ENCODE measurements at regions not wholly inside any gene's neighbourhood (a gene's known extent, or its start where the extent isn't known, plus 50 kb on each side); places are given as distances from the start of the nearest gene placed in this dataset.

DNA sequence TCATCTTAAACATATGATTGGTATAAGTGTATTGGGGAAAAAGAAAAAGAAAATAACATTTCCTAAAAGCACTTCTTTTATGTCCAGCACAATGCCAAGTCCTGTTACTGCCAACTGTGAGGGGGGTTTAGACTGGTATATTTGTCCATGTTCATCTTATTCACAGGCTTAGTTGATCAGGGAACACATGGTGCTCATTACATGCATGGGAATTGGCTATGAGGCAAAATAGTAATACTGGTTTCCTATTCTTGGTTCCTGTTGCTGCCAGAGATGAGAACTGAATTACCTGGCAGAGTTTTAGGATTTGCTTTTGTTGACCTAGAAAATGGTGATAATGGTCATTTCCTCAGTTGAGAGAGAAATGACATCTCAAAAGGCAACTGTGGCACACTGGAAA is 398.8 kb downstream of the DUSP10 start:
- ChIA-PET POLR2A (no interaction called here), CTCF (no interaction called here)
- DNase-seq (ENCODE audit: extremely low spot score) = no peak
- TF ChIP-seq BHLHE40 (IDR thresholded peaks at IDR 0.05; ENCODE audit: borderline replicate concordance) = no peak
- TF ChIP-seq LEF1 (IDR thresholded peaks at IDR 0.05; ENCODE audit: borderline replicate concordance) = no peak
- TF ChIP-seq FOXM1 (IDR thresholded peaks at IDR 0.05; ENCODE audit: borderline replicate concordance) = no peak
- TF ChIP-seq FOXK2 (IDR thresholded peaks at IDR 0.05) = no peak
- TF ChIP-seq HDGF (IDR thresholded peaks at IDR 0.05; ENCODE audit: borderline replicate concordance) = no peak
- no peak for TF ChIP-seq SUZ12 (IDR thresholded peaks at IDR 0.05)
- no peak for TF ChIP-seq FOXA1 (IDR thresholded peaks at IDR 0.05)
- no peak for TF ChIP-seq NFRKB (IDR thresholded peaks at IDR 0.05)
- TF ChIP-seq ZNF384 (IDR thresholded peaks at IDR 0.05) = no peak
- TF ChIP-seq ARNT (IDR thresholded peaks at IDR 0.05) = no peak
- no peak for TF ChIP-seq L3MBTL2 (conservative IDR thresholded peaks at IDR 0.05)
- TF ChIP-seq TARDBP (IDR thresholded peaks at IDR 0.05) = no peak
- TF ChIP-seq ELF4 (IDR thresholded peaks at IDR 0.05) = no peak
- no peak for TF ChIP-seq SP1 (IDR thresholded peaks at IDR 0.05)
- TF ChIP-seq, protein P1, sequence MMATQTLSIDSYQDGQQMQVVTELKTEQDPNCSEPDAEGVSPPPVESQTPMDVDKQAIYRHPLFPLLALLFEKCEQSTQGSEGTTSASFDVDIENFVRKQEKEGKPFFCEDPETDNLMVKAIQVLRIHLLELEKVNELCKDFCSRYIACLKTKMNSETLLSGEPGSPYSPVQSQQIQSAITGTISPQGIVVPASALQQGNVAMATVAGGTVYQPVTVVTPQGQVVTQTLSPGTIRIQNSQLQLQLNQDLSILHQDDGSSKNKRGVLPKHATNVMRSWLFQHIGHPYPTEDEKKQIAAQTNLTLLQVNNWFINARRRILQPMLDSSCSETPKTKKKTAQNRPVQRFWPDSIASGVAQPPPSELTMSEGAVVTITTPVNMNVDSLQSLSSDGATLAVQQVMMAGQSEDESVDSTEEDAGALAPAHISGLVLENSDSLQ (IDR thresholded peaks at IDR 0.05) = no peak
- TF ChIP-seq CTBP1 (IDR thresholded peaks at IDR 0.05; ENCODE audit: borderline replicate concordance) = no peak

DNA sequence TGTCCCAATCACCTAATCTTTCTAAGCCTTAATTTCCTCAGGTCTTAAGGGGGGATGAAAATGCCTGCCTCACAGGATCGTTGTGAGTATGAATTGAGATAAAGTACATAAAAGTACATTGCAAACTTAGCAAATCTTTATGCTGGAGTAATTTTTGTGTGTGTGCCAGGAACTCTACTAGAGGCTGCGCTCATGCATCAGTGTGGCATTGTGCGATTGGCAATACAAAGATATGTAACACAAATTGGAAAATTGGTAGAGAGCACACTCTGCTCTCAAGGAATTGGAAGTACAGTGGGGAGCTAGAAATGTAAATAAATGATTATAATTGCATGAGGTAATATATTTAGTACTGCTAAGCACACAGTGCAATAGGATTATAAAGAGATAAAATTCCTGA is 398.3 kb downstream of the DUSP10 start:
- CTCF ChIA-PET = no interaction called here
- TF ChIP-seq FOXK2 (IDR thresholded peaks at IDR 0.05) = no peak
- DNase-seq (ENCODE audit: extremely low spot score) = no peak
- POLR2A ChIA-PET = no interaction called here

DNA sequence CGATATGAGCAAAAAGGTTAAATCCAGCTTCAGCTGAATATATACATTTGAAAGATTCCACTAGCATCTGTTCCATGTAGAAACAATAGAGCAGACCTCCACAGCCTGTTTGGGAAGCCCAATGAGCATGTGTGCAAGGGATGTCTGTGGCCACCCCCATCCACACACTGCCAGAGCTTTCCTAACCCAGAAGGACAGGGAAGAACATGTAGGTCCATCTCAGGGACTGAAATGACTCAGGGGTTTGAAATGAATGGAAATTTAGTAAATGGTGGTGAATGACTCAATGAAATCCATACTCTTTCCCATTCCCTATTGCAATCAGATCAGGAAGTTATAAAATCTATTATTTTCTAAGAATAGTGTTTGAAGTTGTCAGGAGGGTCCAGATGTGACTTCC is 397.2 kb downstream of the DUSP10 start:
- no peak for DNase-seq (ENCODE audit: extremely low spot score)
- ChIA-PET POLR2A (no interaction called here), CTCF (interaction anchor here (0.6 kb wide), 1 partner anchor 1191 kb away, joined by 3 read pairs; no protein-coding TSS in a partner anchor)
- TF ChIP-seq SUZ12 (IDR thresholded peaks at IDR 0.05) = no peak
- no peak for TF ChIP-seq CTBP1 (IDR thresholded peaks at IDR 0.05; ENCODE audit: borderline replicate concordance)
- no peak for TF ChIP-seq LEF1 (IDR thresholded peaks at IDR 0.05; ENCODE audit: borderline replicate concordance)
- TF ChIP-seq HDGF (IDR thresholded peaks at IDR 0.05; ENCODE audit: borderline replicate concordance) = no peak
- TF ChIP-seq L3MBTL2 (conservative IDR thresholded peaks at IDR 0.05) = no peak
- TF ChIP-seq, protein P1 (IDR thresholded peaks at IDR 0.05) = no peak

DNA sequence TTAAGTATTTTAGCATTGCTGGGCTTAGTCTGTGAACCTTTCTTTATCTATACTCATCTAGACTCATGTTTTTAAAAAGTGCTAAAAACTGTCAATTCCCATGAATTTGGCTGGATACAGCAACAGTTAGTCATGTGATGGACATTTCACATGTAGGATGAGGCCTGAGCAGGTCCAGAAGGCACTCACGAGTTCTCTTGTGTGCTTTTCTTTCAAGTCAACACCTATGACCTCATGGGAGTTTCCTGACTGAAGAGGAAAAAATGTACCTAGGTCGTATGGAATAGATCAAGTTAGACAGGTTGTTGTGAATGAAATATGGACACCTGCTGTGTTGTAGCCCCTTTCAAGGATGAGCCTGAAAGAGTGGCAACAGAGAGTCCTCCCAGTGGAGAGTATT is 394.2 kb downstream of the DUSP10 start:
- TF ChIP-seq LEF1 (IDR thresholded peaks at IDR 0.05; ENCODE audit: borderline replicate concordance) = no peak
- no peak for TF ChIP-seq FOXM1 (IDR thresholded peaks at IDR 0.05; ENCODE audit: borderline replicate concordance)
- TF ChIP-seq TARDBP (IDR thresholded peaks at IDR 0.05) = no peak
- TF ChIP-seq BHLHE40 (IDR thresholded peaks at IDR 0.05; ENCODE audit: borderline replicate concordance) = no peak
- TF ChIP-seq ELF4 (IDR thresholded peaks at IDR 0.05) = no peak
- TF ChIP-seq NFRKB (IDR thresholded peaks at IDR 0.05) = no peak
- TF ChIP-seq ZNF384 (IDR thresholded peaks at IDR 0.05) = no peak
- TF ChIP-seq FOXA1 (IDR thresholded peaks at IDR 0.05) = no peak
- no peak for TF ChIP-seq SUZ12 (IDR thresholded peaks at IDR 0.05)
- TF ChIP-seq, protein P1 (IDR thresholded peaks at IDR 0.05) = no peak
- TF ChIP-seq CTBP1 (IDR thresholded peaks at IDR 0.05; ENCODE audit: borderline replicate concordance) = no peak
- TF ChIP-seq ARNT (IDR thresholded peaks at IDR 0.05) = no peak
- TF ChIP-seq HDGF (IDR thresholded peaks at IDR 0.05; ENCODE audit: borderline replicate concordance) = no peak
- TF ChIP-seq L3MBTL2 (conservative IDR thresholded peaks at IDR 0.05) = no peak
- TF ChIP-seq FOXK2 (IDR thresholded peaks at IDR 0.05) = no peak
- no peak for TF ChIP-seq SP1 (IDR thresholded peaks at IDR 0.05)
- POLR2A ChIA-PET = no interaction called here
- CTCF ChIA-PET = no interaction called here
- DNase-seq (ENCODE audit: extremely low spot score) = no peak

DNA sequence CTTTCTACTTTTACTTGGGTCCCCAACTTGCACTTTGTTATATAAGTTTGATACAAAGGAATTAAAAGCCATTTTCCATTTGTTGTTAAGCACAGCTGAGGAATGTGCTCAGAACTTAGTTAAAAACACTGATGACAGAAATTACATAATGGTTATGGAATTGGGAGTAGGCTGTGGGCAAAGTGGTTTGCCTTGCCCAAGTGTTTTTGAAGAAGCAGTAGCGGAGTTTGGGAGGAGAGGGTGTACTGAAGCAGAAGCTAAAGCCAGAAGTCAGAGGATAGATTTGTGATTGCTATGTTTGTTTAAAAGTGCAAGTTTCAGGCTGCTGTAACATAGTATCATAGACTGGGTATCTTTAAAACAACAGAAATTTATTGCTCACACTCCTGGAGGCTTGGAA is 391.8 kb downstream of the DUSP10 start:
- TF ChIP-seq FOXM1 (IDR thresholded peaks at IDR 0.05; ENCODE audit: borderline replicate concordance) = no peak
- no peak for TF ChIP-seq TARDBP (IDR thresholded peaks at IDR 0.05)
- no peak for TF ChIP-seq CTBP1 (IDR thresholded peaks at IDR 0.05; ENCODE audit: borderline replicate concordance)
- TF ChIP-seq L3MBTL2 (conservative IDR thresholded peaks at IDR 0.05) = no peak
- TF ChIP-seq ARNT (IDR thresholded peaks at IDR 0.05) = no peak
- no peak for TF ChIP-seq LEF1 (IDR thresholded peaks at IDR 0.05; ENCODE audit: borderline replicate concordance)
- no peak for TF ChIP-seq BHLHE40 (IDR thresholded peaks at IDR 0.05; ENCODE audit: borderline replicate concordance)
- ChIA-PET POLR2A (no interaction called here), CTCF (no interaction called here)
- no peak for DNase-seq (ENCODE audit: extremely low spot score)

DNA sequence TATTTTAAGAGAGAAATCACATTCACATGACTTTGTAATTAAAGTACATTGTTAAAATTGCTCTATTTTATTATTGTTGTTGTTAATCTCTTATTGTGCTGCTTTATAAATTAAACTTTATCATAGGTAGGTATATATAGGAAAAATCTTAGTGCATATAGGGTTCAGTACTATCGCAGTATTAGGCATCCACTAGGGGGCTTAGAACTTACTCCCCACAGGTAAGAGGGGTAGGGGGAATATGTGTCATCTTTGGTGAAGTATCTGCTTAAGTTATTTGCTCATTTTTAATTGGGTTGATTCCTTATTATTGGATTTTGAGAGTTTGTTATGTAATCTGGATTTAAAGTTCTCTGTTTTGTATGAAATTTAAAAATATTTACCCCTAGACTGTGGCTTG is 385.2 kb downstream of the DUSP10 start:
- POLR2A ChIA-PET = no interaction called here
- CTCF ChIA-PET = no interaction called here
- TF ChIP-seq BHLHE40 (IDR thresholded peaks at IDR 0.05; ENCODE audit: borderline replicate concordance) = no peak
- no peak for TF ChIP-seq HDGF (IDR thresholded peaks at IDR 0.05; ENCODE audit: borderline replicate concordance)
- TF ChIP-seq TARDBP (IDR thresholded peaks at IDR 0.05) = no peak
- TF ChIP-seq ZNF384 (IDR thresholded peaks at IDR 0.05) = no peak
- no peak for TF ChIP-seq ELF4 (IDR thresholded peaks at IDR 0.05)
- TF ChIP-seq LEF1 (IDR thresholded peaks at IDR 0.05; ENCODE audit: borderline replicate concordance) = no peak
- TF ChIP-seq ARNT (IDR thresholded peaks at IDR 0.05) = no peak
- DNase-seq (ENCODE audit: extremely low spot score) = no peak

DNA sequence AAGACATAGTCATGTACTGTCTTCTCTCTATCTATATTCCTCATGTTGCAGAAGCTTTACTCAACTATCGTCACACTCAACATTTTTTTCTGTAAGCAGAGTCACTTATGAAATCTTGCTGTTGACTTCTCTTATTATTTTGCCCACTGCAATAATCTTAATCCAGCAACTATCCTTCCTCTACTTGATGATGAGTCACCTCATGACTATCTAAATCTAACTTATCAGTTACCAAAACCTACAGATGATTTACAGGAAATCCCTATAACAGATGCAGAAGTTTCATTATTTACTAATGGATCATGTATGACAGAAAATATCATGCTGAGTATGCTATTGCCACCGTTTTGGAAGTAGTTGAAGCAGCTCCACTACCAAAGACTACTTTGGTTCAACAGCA is 378.9 kb downstream of the DUSP10 start:
- TF ChIP-seq SP1 (IDR thresholded peaks at IDR 0.05) (no peak), ELF4 (IDR thresholded peaks at IDR 0.05) (no peak), ARNT (IDR thresholded peaks at IDR 0.05) (no peak), LEF1 (IDR thresholded peaks at IDR 0.05; ENCODE audit: borderline replicate concordance) (no peak), HDGF (IDR thresholded peaks at IDR 0.05; ENCODE audit: borderline replicate concordance) (no peak), ZNF384 (IDR thresholded peaks at IDR 0.05) (no peak), TARDBP (IDR thresholded peaks at IDR 0.05) (no peak), L3MBTL2 (conservative IDR thresholded peaks at IDR 0.05) (no peak)
- TF ChIP-seq, protein P1 (IDR thresholded peaks at IDR 0.05) = no peak
- DNase-seq (ENCODE audit: extremely low spot score) = no peak
- ChIA-PET CTCF (no interaction called here), POLR2A (no interaction called here)

Measured in HEK293T (cell line).